GM12878 (cell line): ENCODE measurements at regions not wholly inside any gene's neighbourhood (a gene's known extent, or its start where the extent isn't known, plus 50 kb on each side); places are given as distances from the start of the nearest gene placed in this dataset.

ENCODE experiments used
- ATAC-seq: fragments of 200-7000 bp; cut with Tn5 transposase; 3 replicates; pipeline ENCODE4 v1.9.1; 2020; ENCODE audit warnings: mild to moderate bottlenecking, moderate library complexity
- BruUV-seq: library from RNA; stranded (reverse); fragments of 400-500 nt; replicated peaks from 2 replicates; lab custom pipeline; 2021; lab: Mats Ljungman, UMichigan
- CTCF ChIA-PET: fragments of 300-600 bp; sonication (Branson Sonifier 250); formaldehyde crosslinking; extraction: SDS; loops from one replicate; lab custom pipeline; 2021; ENCODE audit warnings: inconsistent platforms; lab: Yijun Ruan, JAX
- POLR2A ChIA-PET: fragments of 350-600 bp; formaldehyde crosslinking; extraction: SDS; loops from one replicate; lab custom pipeline; 2021; ENCODE audit warnings: inconsistent platforms; lab: Charles Lee
- RAD21 ChIA-PET: fragments of 300-600 bp; sonication (Branson Sonifier 250); formaldehyde crosslinking; loops from one replicate; lab custom pipeline; 2023; ENCODE audit warnings: antibody characterized with exemption; ENCODE audit not compliant: unreplicated experiment; lab: Charles Lee
- SMC1A ChIA-PET: fragments of 300-600 bp; sonication (Branson Sonifier 250); formaldehyde crosslinking; loops from one replicate; lab custom pipeline; 2023; ENCODE audit not compliant: unreplicated experiment, uncharacterized antibody; lab: Charles Lee
- DNase-seq: peaks from one replicate; pipeline ENCODE4 v3.0.0-alpha.2; 2011; ENCODE audit warnings: low read depth, low spot score
- FAIRE-seq: peaks from 3 replicates; lab custom pipeline; 2011; peaks lifted over from hg19 to GRCh38; lab: Jason Lieb, UNC
- H2AFZ ChIP-seq: 2 replicates; pipeline ENCODE4 v1.6.0; 2011; ENCODE audit warnings: low read depth, low read length, control low read depth; ENCODE audit not compliant: control insufficient read depth
- H3K27ac ChIP-seq: 2 replicates; pipeline ENCODE4 v1.5.1; 2011; ENCODE audit warnings: control low read depth; ENCODE audit not compliant: control insufficient read depth, insufficient read depth
- H3K27me3 ChIP-seq, 2 experiments: replicated peaks in 1 of 2; 2 replicates each; pipeline versions ENCODE4 v1.6.0 to v1.6.1; 2011; ENCODE audit warnings: low read length in 1 of 2; ENCODE audit not compliant: control insufficient read depth in 2 of 2, insufficient read depth in 2 of 2
- H3K36me3 ChIP-seq, 2 experiments: 2 replicates each; pipeline ENCODE4 v1.5.1; 2011; ENCODE audit warnings: low read length in 1 of 2; ENCODE audit not compliant: control insufficient read depth in 2 of 2, insufficient read depth in 2 of 2
- H3K4me1 ChIP-seq: 2 replicates; pipeline ENCODE4 v1.6.1; 2011; ENCODE audit warnings: mild to moderate bottlenecking, low read length, moderate library complexity, mixed read lengths; ENCODE audit not compliant: control insufficient read depth, insufficient read depth
- H3K4me2 ChIP-seq: 2 replicates; pipeline ENCODE4 v1.6.0; 2011; ENCODE audit warnings: control low read depth; ENCODE audit not compliant: control insufficient read depth, insufficient read depth
- H3K4me3 ChIP-seq: fragments of 200-600 bp; sonication (generic); 2 replicates; pipeline ENCODE4 v1.5.1; 2016
- H3K79me2 ChIP-seq: 2 replicates; pipeline ENCODE4 v1.6.0; 2011; ENCODE audit warnings: low read length; ENCODE audit not compliant: control insufficient read depth, insufficient read depth
- H3K9ac ChIP-seq: 2 replicates; pipeline ENCODE4 v1.8.0; 2011; ENCODE audit warnings: low read length, control low read depth, mixed read lengths; ENCODE audit not compliant: control insufficient read depth, insufficient read depth
- H3K9me3 ChIP-seq: replicated peaks from 3 replicates; pipeline ENCODE4 v1.5.1; 2011; ENCODE audit warnings: mild to moderate bottlenecking, low read length; ENCODE audit not compliant: control insufficient read depth, insufficient read depth
- H4K20me1 ChIP-seq: 2 replicates; pipeline ENCODE4 v1.6.0; 2011; ENCODE audit not compliant: control insufficient read depth, insufficient read depth
- EED ChIP-seq: sonication (generic); IDR thresholded peaks from 2 replicates; pipeline ENCODE4 v1.6.1; 2016; ENCODE audit warnings: antibody characterized with exemption, low read depth
- FOS ChIP-seq: IDR thresholded peaks from 3 replicates; pipeline ENCODE4 v1.6.1; 2011; ENCODE audit warnings: borderline replicate concordance; ENCODE audit not compliant: insufficient read length; ENCODE audit errors: extremely low read depth
- KLF5 ChIP-seq: fragments of 450-650 bp; IDR thresholded peaks from 2 replicates; pipeline ENCODE4 v1.6.1; 2014; ENCODE audit warnings: mild to moderate bottlenecking; ENCODE audit not compliant: partially characterized antibody
- NFXL1 ChIP-seq: fragments of 450-650 bp; IDR thresholded peaks from 2 replicates; pipeline ENCODE4 v1.6.1; 2017; ENCODE audit warnings: antibody characterized with exemption, mild to moderate bottlenecking, borderline replicate concordance
- POLR2A ChIP-seq: IDR thresholded peaks from 2 replicates; pipeline ENCODE4 v1.6.1; 2011; ENCODE audit warnings: low read depth, mild to moderate bottlenecking, low read length
- POLR2AphosphoS2 ChIP-seq: IDR thresholded peaks from 2 replicates; pipeline ENCODE4 v1.6.1; 2011; ENCODE audit warnings: low read depth, mild to moderate bottlenecking, low read length, improper control_type of control experiment, moderate library complexity
- POLR2AphosphoS5 ChIP-seq: IDR thresholded peaks from 2 replicates; pipeline ENCODE4 v1.6.1; 2011; ENCODE audit warnings: mild to moderate bottlenecking, low read length, inconsistent platforms
- SIX5 ChIP-seq: IDR thresholded peaks from 2 replicates; pipeline ENCODE4 v1.6.1; 2011; ENCODE audit warnings: mild to moderate bottlenecking, low read depth, low read length, moderate library complexity; ENCODE audit not compliant: severe bottlenecking
- SMAD1 ChIP-seq: fragments of 450-650 bp; IDR thresholded peaks from 2 replicates; pipeline ENCODE4 v1.6.1; 2018; ENCODE audit warnings: mild to moderate bottlenecking, low read depth; ENCODE audit not compliant: partially characterized antibody
- STAT1 ChIP-seq: fragments of 450-650 bp; conservative IDR thresholded peaks from 2 replicates; pipeline ENCODE4 v1.6.1; 2014; ENCODE audit warnings: antibody characterized with exemption, mild to moderate bottlenecking
- TAF1 ChIP-seq: IDR thresholded peaks from 2 replicates; pipeline ENCODE4 v1.6.1; 2011; ENCODE audit warnings: mild to moderate bottlenecking, low read depth, low read length, borderline replicate concordance
- WGBS: methylation state at CpG from one replicate; pipeline ENCODE4 v1.1.6; 2016; ENCODE audit warnings: low lambda C conversion rate; ENCODE audit not compliant: insufficient replicate concordance, insufficient coverage; ENCODE audit errors: missing lambda C conversion rate; 5-methylcytosine and 5-hydroxymethylcytosine counted together
- in situ Hi-C: fragments of 300-500 bp; cut with MboI; formaldehyde crosslinking; loops from 9 replicates; pipeline ENCODE4 v1.14.3; 2018; ENCODE audit warnings: mixed read lengths
- intact Hi-C: fragments of 100-400 bp; cut with micrococcal nuclease; formaldehyde crosslinking; loops from one replicate; pipeline ENCODE4 v1.14.2; 2022; ENCODE audit not compliant: unreplicated experiment
- TF ChIP-seq, protein P1 (sequence below): fragments of 450-650 bp; IDR thresholded peaks from 2 replicates; pipeline ENCODE4 v1.6.1; 2017; ENCODE audit warnings: borderline replicate concordance
- TF ChIP-seq, protein P2 (sequence below): fragments of 450-650 bp; formaldehyde crosslinking; IDR thresholded peaks from 2 replicates; pipeline ENCODE4 v1.4.0; 2022; ENCODE audit warnings: mild to moderate bottlenecking, moderate library complexity

DNA sequence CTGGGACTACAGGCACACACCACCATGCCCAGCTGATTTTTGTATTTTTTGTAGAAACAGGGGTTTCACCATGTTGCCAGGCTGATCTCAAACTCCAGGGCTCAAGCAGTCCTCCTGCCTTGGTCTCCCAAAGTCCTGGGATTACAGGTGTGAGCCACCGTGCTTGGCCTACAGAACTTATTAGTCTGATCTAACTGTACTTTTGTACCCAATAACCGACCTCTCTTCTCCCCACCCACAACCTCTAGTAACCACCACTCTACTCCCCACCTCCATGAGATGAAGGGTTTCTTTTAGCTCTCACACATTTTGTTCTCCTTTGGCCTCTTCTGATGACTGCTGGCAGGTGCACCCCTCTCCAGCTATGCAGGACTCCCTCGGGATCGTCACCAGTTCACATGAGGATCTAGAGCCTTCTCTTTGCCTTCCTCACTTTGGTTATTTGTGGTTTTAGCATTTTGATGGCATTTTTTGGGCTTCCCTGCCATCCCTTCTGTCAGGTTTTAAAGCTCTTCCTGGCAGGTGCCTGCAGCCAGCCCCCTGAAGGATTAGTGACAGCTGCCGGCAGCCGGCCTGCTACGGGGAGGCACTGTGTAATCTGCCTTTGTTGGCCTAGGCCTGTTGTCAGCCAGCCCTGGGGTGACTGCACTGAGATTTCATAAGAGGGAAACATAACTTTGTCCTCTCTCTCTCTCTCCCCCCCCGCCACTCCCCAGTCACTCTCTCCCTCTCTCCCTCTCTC is 99.8 kb upstream of the ATP1A1 start:
- TF ChIP-seq TAF1: no peak
- TF ChIP-seq EED: no peak
- no peak for TF ChIP-seq POLR2AphosphoS5
- no peak for TF ChIP-seq NFXL1
- TF ChIP-seq, protein P1, sequence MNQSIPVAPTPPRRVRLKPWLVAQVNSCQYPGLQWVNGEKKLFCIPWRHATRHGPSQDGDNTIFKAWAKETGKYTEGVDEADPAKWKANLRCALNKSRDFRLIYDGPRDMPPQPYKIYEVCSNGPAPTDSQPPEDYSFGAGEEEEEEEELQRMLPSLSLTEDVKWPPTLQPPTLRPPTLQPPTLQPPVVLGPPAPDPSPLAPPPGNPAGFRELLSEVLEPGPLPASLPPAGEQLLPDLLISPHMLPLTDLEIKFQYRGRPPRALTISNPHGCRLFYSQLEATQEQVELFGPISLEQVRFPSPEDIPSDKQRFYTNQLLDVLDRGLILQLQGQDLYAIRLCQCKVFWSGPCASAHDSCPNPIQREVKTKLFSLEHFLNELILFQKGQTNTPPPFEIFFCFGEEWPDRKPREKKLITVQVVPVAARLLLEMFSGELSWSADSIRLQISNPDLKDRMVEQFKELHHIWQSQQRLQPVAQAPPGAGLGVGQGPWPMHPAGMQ: no peak
- no peaks in the 10 kb centered on the region for H3K36me3 ChIP-seq
- H3K27me3 ChIP-seq: no peaks in the 10 kb centered on the region; a peak in 1 of 4 replicates
- CTCF ChIA-PET: no interaction called here
- WGBS: 71% methylated on average over 8 of the region's 8 CpGs
- no peak overlapping the region for H2AFZ ChIP-seq
- no TSS peak for BruUV-seq
- ATAC-seq (no peak), DNase-seq (no peak), FAIRE-seq (no peak)
- H3K4me3 ChIP-seq: no peak overlapping the region
- H3K4me1 ChIP-seq: no peaks in the 10 kb centered on the region
- H3K4me2 ChIP-seq: no peak overlapping the region
- no peaks in the 10 kb centered on the region for H3K9me3 ChIP-seq
- SMC1A ChIA-PET: no interaction called here
- POLR2A ChIA-PET: no interaction called here
- H4K20me1 ChIP-seq: no peaks in the 10 kb centered on the region
- RAD21 ChIA-PET: no interaction called here
- intact Hi-C loops: no loop called here
- no peaks in the 10 kb centered on the region for H3K79me2 ChIP-seq
- H3K9ac ChIP-seq: no peak overlapping the region
- in situ Hi-C loops: no loop called here
- no peak overlapping the region for H3K27ac ChIP-seq

GRCh38 chr1:116276532-116276931 is 96.5 kb upstream of the ATP1A1 start:
- FAIRE-seq (no peak), ATAC-seq (no peak), DNase-seq (no peak)
- H3K4me1 ChIP-seq: no peaks in the 10 kb centered on the region
- H2AFZ ChIP-seq: no peak overlapping the region
- H3K9ac ChIP-seq: no peak overlapping the region
- POLR2A ChIA-PET: no interaction called here
- no peak overlapping the region for H3K27ac ChIP-seq
- H3K9me3 ChIP-seq: no peaks in the 10 kb centered on the region
- no peak overlapping the region for H3K4me3 ChIP-seq
- intact Hi-C loops: no loop called here
- no peaks in the 10 kb centered on the region for H4K20me1 ChIP-seq
- no TSS peak for BruUV-seq
- RAD21 ChIA-PET: no interaction called here
- H3K79me2 ChIP-seq: no peaks in the 10 kb centered on the region
- CTCF ChIA-PET: no interaction called here
- no peak overlapping the region for H3K4me2 ChIP-seq
- SMC1A ChIA-PET: interaction anchor here (1.0 kb wide), 1 partner anchor 122 kb away, joined by 3 read pairs; no protein-coding TSS in a partner anchor
- in situ Hi-C loops: no loop called here
- H3K36me3 ChIP-seq: no peaks in the 10 kb centered on the region
- H3K27me3 ChIP-seq: no peaks in the 10 kb centered on the region; a peak in 2 of 4 replicates
- 36% methylated on average over 7 of the region's 7 CpGs for WGBS
- TF ChIP-seq STAT1: no peak
- TF ChIP-seq POLR2A: no peak
- no peak for TF ChIP-seq POLR2AphosphoS2
- TF ChIP-seq, protein P2, sequence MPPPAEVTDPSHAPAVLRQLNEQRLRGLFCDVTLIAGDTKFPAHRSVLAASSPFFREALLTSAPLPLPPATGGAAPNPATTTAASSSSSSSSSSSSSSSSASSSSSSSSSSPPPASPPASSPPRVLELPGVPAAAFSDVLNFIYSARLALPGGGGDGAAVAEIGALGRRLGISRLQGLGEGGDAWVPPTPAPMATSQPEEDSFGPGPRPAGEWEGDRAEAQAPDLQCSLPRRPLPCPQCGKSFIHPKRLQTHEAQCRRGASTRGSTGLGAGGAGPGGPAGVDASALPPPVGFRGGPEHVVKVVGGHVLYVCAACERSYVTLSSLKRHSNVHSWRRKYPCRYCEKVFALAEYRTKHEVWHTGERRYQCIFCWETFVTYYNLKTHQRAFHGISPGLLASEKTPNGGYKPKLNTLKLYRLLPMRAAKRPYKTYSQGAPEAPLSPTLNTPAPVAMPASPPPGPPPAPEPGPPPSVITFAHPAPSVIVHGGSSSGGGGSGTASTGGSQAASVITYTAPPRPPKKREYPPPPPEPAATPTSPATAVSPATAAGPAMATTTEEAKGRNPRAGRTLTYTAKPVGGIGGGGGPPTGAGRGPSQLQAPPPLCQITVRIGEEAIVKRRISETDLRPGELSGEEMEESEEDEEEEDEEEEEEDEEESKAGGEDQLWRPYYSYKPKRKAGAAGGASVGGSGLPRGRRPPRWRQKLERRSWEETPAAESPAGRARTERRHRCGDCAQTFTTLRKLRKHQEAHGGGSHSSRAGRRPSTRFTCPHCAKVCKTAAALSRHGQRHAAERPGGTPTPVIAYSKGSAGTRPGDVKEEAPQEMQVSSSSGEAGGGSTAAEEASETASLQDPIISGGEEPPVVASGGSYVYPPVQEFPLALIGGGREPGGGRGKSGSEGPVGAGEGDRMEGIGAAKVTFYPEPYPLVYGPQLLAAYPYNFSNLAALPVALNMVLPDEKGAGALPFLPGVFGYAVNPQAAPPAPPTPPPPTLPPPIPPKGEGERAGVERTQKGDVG (CRISPR knock-in tag): no peak
- no peak for TF ChIP-seq SIX5
- TF ChIP-seq SMAD1: no peak
- no peak for TF ChIP-seq FOS
- no peak for TF ChIP-seq KLF5
- no peak for TF ChIP-seq POLR2AphosphoS5
